BJ (cell line): ENCODE measurements at regions not wholly inside any gene's neighbourhood (a gene's known extent, or its start where the extent isn't known, plus 50 kb on each side); places are given as distances from the start of the nearest gene placed in this dataset.
"Not testable (repeated sequence)": the region's sequence is repeated elsewhere in the genome, so short reads cannot be mapped to it uniquely, and the experiment has no call there.

Experiments used
- CTCF ChIA-PET: fragments of 350-600 bp; formaldehyde crosslinking; extraction: SDS; loops from one replicate; lab custom pipeline; 2021; ENCODE audit warnings: antibody characterized with exemption, inconsistent platforms; lab: Yijun Ruan, JAX
- POLR2A ChIA-PET: fragments of 300-600 bp; sonication (Branson Sonifier 250); formaldehyde crosslinking; extraction: SDS; loops from one replicate; lab custom pipeline; 2021; ENCODE audit warnings: antibody characterized with exemption; lab: Charles Lee
- DNase-seq: peaks from one replicate; pipeline ENCODE4 v3.0.0-alpha.2; 2011; ENCODE audit warnings: low read depth
- H3K27me3 ChIP-seq: 2 replicates; pipeline ENCODE4 v1.6.0; 2011; ENCODE audit warnings: low read length; ENCODE audit not compliant: control insufficient read depth, insufficient read depth
- H3K36me3 ChIP-seq: 2 replicates; pipeline ENCODE4 v1.5.1; 2011; ENCODE audit warnings: low read length; ENCODE audit not compliant: control insufficient read depth, insufficient read depth
- H3K4me3 ChIP-seq: 2 replicates; pipeline ENCODE4 v1.5.1; 2011; ENCODE audit warnings: low read depth, mild to moderate bottlenecking, control low read depth, low read length
- CTCF ChIP-seq: IDR thresholded peaks from 2 replicates; pipeline ENCODE4 v1.5.1; 2011; ENCODE audit warnings: low read depth, mild to moderate bottlenecking, control low read depth, inconsistent platforms, low read length, moderate library complexity; ENCODE audit not compliant: insufficient read depth

DNA sequence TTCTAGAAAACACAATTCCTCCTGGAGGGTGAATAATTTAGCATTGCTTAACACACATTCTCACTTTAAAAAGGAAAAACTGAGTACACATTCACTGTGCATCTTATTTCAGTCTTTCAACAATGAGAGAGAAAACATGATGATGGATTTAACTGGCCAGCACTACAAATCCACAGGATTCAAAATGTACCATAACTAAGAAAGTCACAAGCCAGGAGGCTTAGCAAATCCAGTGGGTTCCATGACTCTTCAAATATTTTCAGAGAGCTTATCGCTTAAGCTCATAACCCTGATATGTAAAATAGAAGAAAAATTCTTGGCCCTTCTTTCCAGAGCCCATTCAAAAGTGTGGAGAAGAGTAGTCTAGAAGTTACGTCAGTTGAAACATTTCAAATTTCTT lies 820.3 kb downstream of the LTN1 start:
- TF ChIP-seq CTCF = no peak
- DNase-seq = no peak
- H3K36me3 ChIP-seq = no peaks in the 10 kb centered on the region
- H3K4me3 ChIP-seq = no peak overlapping the region
- ChIA-PET CTCF (no interaction called here), POLR2A (no interaction called here)
- H3K27me3 ChIP-seq = no peaks in the 10 kb centered on the region

- POLR2A ChIA-PET = no interaction called here
- Histone ChIP-seq H3K4me3 (no peak overlapping the region), H3K27me3 (no peaks in the 10 kb centered on the region), H3K36me3 (no peaks in the 10 kb centered on the region)
- TF ChIP-seq CTCF = no peak
- no peak for DNase-seq
- CTCF ChIA-PET = no interaction called here
These were observed 825.3 kb downstream of the LTN1 start for GRCh38 chr21:28167366-28167765.

GRCh38 chr21:28164519-28164918 lies 828.2 kb downstream of the LTN1 start:
- H3K36me3 ChIP-seq, POLR2A ChIA-PET, DNase-seq, CTCF ChIA-PET, H3K27me3 ChIP-seq, H3K4me3 ChIP-seq: not testable (repeated sequence)

DNA sequence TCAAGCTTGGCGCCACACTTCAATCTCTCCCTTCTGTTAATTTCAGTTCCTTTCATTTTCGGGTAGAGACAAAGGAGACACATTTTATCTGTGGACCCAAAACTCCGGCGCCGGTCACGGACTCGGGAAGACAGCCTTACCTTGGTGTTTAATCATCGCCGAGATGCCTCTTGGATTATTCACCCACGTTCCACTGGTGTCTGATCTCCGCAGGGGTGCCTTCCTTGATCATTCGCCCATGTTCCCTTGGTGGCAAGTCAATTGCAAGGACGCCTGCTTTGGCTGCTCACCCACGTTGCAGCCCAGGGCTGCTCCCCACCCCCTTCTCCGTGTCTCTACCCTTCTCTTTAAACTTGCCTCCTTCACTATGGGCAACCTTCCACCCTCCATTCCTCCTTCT lies 830.6 kb downstream of the LTN1 start:
- DNase-seq, CTCF ChIA-PET, POLR2A ChIA-PET, H3K4me3 ChIP-seq, H3K27me3 ChIP-seq, H3K36me3 ChIP-seq: not testable (repeated sequence)

DNA sequence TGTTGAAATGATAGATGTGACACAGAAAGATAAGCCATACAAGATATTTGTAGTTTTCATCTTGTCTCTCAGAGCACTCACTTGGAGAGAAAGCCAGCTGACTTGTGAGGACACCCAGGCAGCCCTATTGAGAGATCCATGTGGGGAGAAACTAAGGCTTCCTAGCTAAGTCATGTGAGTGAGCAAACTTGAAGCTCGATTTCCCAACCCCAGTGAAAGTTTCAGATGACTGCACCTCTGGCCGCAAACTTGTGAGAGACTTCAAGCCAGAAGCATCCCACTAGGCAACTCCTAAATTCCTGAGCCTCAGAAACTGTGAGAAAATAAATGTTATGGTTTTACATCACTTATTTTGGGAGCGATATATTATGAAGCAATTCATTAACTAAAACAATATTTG lies 832.3 kb downstream of the LTN1 start:
- Histone ChIP-seq H3K4me3 (no peak overlapping the region), H3K27me3 (no peaks in the 10 kb centered on the region), H3K36me3 (no peaks in the 10 kb centered on the region)
- no peak for DNase-seq
- TF ChIP-seq CTCF = no peak
- ChIA-PET POLR2A (no interaction called here), CTCF (no interaction called here)

DNA sequence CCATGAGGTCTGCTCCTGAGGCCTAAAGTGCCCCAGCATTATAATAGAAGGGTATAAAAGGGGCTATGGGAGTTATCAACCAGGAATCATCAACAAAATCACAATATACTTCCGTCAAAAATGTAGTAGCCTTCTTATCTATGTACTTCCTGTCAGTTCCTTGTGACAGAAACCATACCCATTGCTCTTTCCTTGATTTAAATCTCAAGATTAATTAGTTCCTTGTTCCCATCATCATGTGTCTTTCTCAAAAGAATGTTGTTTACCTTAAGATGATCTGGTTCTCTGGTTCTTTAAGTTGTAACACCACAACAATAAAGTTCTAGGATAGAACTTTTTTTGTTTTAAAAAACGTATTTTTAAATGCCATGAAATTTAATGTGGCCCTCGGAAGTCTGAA lies 833.3 kb downstream of the LTN1 start:
- Histone ChIP-seq H3K36me3 (no peaks in the 10 kb centered on the region), H3K4me3 (no peak overlapping the region)

More for the DNA sequence above, 833.3 kb downstream of the LTN1 start:
- TF ChIP-seq CTCF = no peak
- no peaks in the 10 kb centered on the region for H3K27me3 ChIP-seq
- DNase-seq = no peak
- ChIA-PET CTCF (no interaction called here), POLR2A (no interaction called here)
